ENCODE measurements at regions not wholly inside any gene's neighbourhood (a gene's known extent, or its start where the extent isn't known, plus 50 kb on each side); places are given as distances from the start of the nearest gene placed in this dataset.
A peak's percentile ranks its signal among the peaks of the same experiment; 100 is the strongest.

DNA sequence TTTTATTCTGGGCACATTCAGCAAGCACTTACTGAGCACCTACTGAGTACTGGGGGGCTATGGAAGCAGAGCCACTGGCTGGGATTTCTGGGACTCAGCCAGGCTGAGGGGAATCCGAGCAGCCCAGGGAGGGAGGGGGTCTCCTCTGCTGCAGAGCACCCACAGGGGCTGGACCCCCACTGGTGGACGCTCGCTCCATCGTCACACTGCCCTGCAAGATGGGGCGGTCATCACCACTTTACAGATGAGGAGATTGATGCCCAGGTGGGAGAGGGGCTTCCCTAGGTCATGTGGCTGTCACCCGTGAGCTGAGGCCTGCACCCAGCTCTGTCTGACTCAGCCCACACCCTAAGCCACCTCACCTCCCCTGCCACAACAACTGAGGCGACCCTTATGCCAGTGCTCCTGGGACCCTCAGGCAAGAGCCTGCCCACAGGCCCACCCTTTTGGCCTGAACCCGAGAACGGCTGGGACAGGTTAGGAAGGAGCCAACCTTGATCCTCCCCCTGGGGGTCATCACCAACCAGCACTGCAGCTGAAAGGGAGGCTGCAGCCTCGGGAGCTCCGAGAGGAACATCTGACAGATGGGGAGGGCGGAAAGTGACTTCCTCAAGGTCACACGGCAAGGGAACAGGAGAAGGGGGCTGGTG is 74.4 kb downstream of the SERPINA3 start:
- Mint-ChIP-seq H3K9me3 (no peaks in the 10 kb centered on the region), H3K36me3 (ENCODE audit: low read depth) (no peaks in the 10 kb centered on the region), H3K4me3 (no peak overlapping the region), H3K27ac (no peak overlapping the region), H3K4me1 (peaks cover 20% of the 10 kb centered on the region), H3K27me3 (ENCODE audit: insufficient read depth) (peaks cover 14% of the 10 kb centered on the region)
- no peak overlapping the region for H3K9ac ChIP-seq (ENCODE audit: extremely low read depth, low read length, poor library complexity, severe bottlenecking)
- H3K4me1 ChIP-seq (ENCODE audit: control insufficient read depth, insufficient read depth, low read length) = no peaks in the 10 kb centered on the region
- H3K9me3 ChIP-seq (ENCODE audit: control insufficient read depth, low read length) = no peaks in the 10 kb centered on the region
- no peaks in the 10 kb centered on the region for H3K27me3 ChIP-seq (ENCODE audit: control insufficient read depth, insufficient read depth, low read length, poor library complexity, severe bottlenecking)
- 93 to 94% methylated on average over 4 to 13 of the region's 13 CpGs for WGBS, 2 experiments (ENCODE audit: insufficient coverage in 1 of 2, insufficient read length in 1 of 2)
- no peak overlapping the region for H3K4me3 ChIP-seq (ENCODE audit: low read length)
- no peaks in the 10 kb centered on the region for H3K36me3 ChIP-seq (ENCODE audit: control insufficient read depth, insufficient read depth, low read length)
- TF ChIP-seq CTCF (conservative IDR thresholded peaks at IDR 0.05) = no peak
- no peak overlapping the region for H3K27ac ChIP-seq (ENCODE audit: low read depth, low read length)
- DNase-seq = no peak

DNA sequence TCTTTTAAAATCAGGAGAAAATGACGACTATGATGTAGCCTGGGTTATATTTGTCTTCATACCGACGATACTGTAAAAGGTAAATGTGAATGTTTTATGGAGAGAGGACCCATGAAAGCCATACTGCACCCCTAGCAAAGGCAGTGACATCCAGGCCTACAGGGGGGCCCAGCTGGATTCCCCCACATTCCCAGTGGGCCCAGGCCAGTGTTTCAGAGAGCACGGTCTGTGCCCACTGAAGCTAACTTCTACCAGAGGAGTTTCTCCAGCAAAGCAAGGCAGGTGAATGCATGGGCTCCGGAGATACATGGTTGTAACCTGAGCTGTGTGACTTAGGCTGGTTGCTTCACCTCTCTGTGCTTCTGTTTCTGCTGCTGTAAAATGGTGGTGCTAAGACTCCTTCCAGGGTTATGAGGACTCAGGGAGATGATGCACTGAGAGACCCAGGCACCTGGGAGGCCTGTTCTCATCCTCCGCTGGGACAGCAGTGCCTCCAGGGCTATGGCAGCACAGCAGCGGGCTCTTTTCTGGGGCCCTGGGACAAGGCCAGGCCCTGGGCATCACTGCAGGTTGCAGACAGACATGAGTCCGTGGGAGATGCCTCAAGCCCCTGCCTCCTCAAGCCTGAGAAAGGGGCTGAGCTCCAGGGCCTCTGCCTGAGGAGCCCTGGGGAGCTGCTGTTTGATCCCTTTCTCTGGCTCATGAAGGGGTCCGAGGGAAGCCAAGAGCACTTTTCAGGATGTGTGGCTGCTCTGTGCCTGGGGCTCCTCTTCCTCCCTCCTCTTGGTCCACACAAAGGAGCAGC is 73.7 kb downstream of the SERPINA3 start:
- H3K4me1 Mint-ChIP-seq = peaks cover 20% of the 10 kb centered on the region
- TF ChIP-seq CTCF (conservative IDR thresholded peaks at IDR 0.05) = no peak
- whole genome bisulfite sequencing, 2 experiments (ENCODE audit: insufficient coverage in 1 of 2, insufficient read length in 1 of 2) = 78 to 91% methylated on average over 5 to 9 of the region's 9 CpGs
- Histone ChIP-seq H3K4me1 (ENCODE audit: control insufficient read depth, insufficient read depth, low read length) (no peaks in the 10 kb centered on the region), H3K9ac (ENCODE audit: extremely low read depth, low read length, poor library complexity, severe bottlenecking) (no peak overlapping the region), H3K4me3 (ENCODE audit: low read length) (no peak overlapping the region), H3K9me3 (ENCODE audit: control insufficient read depth, low read length) (no peaks in the 10 kb centered on the region), H3K36me3 (ENCODE audit: control insufficient read depth, insufficient read depth, low read length) (no peaks in the 10 kb centered on the region), H3K27me3 (ENCODE audit: control insufficient read depth, insufficient read depth, low read length, poor library complexity, severe bottlenecking) (no peaks in the 10 kb centered on the region), H3K27ac (ENCODE audit: low read depth, low read length) (no peak overlapping the region)
- H3K36me3 Mint-ChIP-seq (ENCODE audit: low read depth) = no peaks in the 10 kb centered on the region
- H3K4me3 Mint-ChIP-seq = no peak overlapping the region
- peaks cover 7% of the 10 kb centered on the region for H3K27me3 Mint-ChIP-seq (ENCODE audit: insufficient read depth)
- no peaks in the 10 kb centered on the region for H3K9me3 Mint-ChIP-seq
- H3K27ac Mint-ChIP-seq = no peak overlapping the region
- DNase-seq = no peak

DNA sequence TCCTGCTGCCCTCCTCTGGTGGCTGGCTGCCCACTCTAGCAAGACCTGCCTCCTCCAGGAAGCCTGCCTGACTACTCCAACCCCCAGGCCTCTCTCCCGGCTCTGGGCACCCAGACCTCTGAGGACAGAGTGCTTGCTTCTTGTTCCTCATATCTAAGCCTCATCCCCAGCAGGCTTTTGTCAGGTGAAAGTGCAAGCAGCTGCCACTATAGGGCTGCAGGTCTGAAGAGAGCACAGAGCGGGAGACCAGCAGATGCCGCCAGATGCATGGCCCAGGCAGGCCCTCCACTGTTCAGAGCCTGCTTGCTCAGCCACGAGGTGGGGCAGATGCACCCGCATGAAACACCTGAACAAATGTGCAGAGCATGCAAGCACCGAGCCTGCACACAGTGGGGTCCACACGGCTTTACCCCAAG is 73.0 kb downstream of the SERPINA3 start:
- peak; percentile 77 for DNase-seq
- Histone ChIP-seq H3K9me3 (ENCODE audit: control insufficient read depth, low read length) (no peaks in the 10 kb centered on the region), H3K27ac (ENCODE audit: low read depth, low read length) (no peak overlapping the region), H3K4me1 (ENCODE audit: control insufficient read depth, insufficient read depth, low read length) (no peaks in the 10 kb centered on the region), H3K4me3 (ENCODE audit: low read length) (no peak overlapping the region), H3K36me3 (ENCODE audit: control insufficient read depth, insufficient read depth, low read length) (no peaks in the 10 kb centered on the region), H3K27me3 (ENCODE audit: control insufficient read depth, insufficient read depth, low read length, poor library complexity, severe bottlenecking) (no peaks in the 10 kb centered on the region), H3K9ac (ENCODE audit: extremely low read depth, low read length, poor library complexity, severe bottlenecking) (no peak overlapping the region)
- Mint-ChIP-seq H3K27me3 (ENCODE audit: insufficient read depth) (peaks cover 1% of the 10 kb centered on the region), H3K4me1 (peaks cover 17% of the 10 kb centered on the region), H3K36me3 (ENCODE audit: low read depth) (no peaks in the 10 kb centered on the region), H3K9me3 (no peaks in the 10 kb centered on the region), H3K4me3 (no peak overlapping the region), H3K27ac (no peak overlapping the region)
- WGBS, 2 experiments (ENCODE audit: insufficient coverage in 1 of 2, insufficient read length in 1 of 2) = 80 to 87% methylated on average over 7 of the region's 7 CpGs
- TF ChIP-seq CTCF (conservative IDR thresholded peaks at IDR 0.05) = peak; percentile 42

All from endodermal cell (in vitro differentiated cells).